H1 (cell line): ENCODE measurements at regions not wholly inside any gene's neighbourhood (a gene's known extent, or its start where the extent isn't known, plus 50 kb on each side); places are given as distances from the start of the nearest gene placed in this dataset.
A peak's percentile ranks its signal among the peaks of the same experiment; 100 is the strongest.

Source experiments
- CTCF ChIA-PET: fragments of 300-600 bp; sonication (Branson Sonifier 250); formaldehyde crosslinking; loops from one replicate; lab custom pipeline; 2021; ENCODE audit not compliant: partially characterized antibody; lab: Charles Lee
- POLR2A ChIA-PET: fragments of 300-600 bp; sonication (Branson Sonifier 250); formaldehyde crosslinking; loops from one replicate; lab custom pipeline; 2021; ENCODE audit warnings: inconsistent platforms; ENCODE audit not compliant: partially characterized antibody; lab: Charles Lee
- DNase-seq, 2 experiments: peaks; one replicate each; pipeline versions ENCODE4 v3.0.0 to v3.0.0-alpha.2; 2010 to 2022; ENCODE audit warnings: low spot score in 2 of 2, low read depth in 1 of 2, mixed read lengths in 1 of 2
- FAIRE-seq: peaks from 2 replicates; lab custom pipeline; 2011; peaks lifted over from hg19 to GRCh38; lab: Jason Lieb, UNC
- H2AFZ ChIP-seq: 2 replicates; pipeline ENCODE4 v1.8.1; 2012; ENCODE audit warnings: low read length, inconsistent platforms
- H2AK5ac ChIP-seq: 2 replicates; pipeline ENCODE4 v1.6.1; 2013; ENCODE audit warnings: low read depth, low read length
- H2BK120ac ChIP-seq: replicated peaks from 2 replicates; pipeline ENCODE3; 2013; ENCODE audit warnings: low read depth, low read length, inconsistent platforms
- H2BK12ac ChIP-seq: 2 replicates; pipeline ENCODE4 v1.6.1; 2013; ENCODE audit warnings: low read depth, low read length
- H2BK15ac ChIP-seq: 2 replicates; pipeline ENCODE4 v1.6.1; 2013; ENCODE audit warnings: low read length
- H2BK20ac ChIP-seq: 2 replicates; pipeline ENCODE4 v1.6.1; 2013; ENCODE audit warnings: low read length
- H2BK5ac ChIP-seq: 2 replicates; pipeline ENCODE4 v1.6.1; 2013; ENCODE audit warnings: low read depth, low read length
- H3K14ac ChIP-seq: 2 replicates; pipeline ENCODE4 v1.6.1; 2013; ENCODE audit warnings: inconsistent platforms; ENCODE audit not compliant: insufficient read length
- H3K18ac ChIP-seq: 2 replicates; pipeline ENCODE4 v1.6.1; 2013; ENCODE audit warnings: low read length; ENCODE audit errors: extremely low read depth
- H3K23ac ChIP-seq: 2 replicates; pipeline ENCODE4 v1.6.1; 2013; ENCODE audit warnings: inconsistent platforms; ENCODE audit not compliant: insufficient read length
- H3K23me2 ChIP-seq: 2 replicates; pipeline ENCODE4 v1.6.1; 2013; ENCODE audit warnings: low read depth, low read length
- H3K27ac ChIP-seq: 2 replicates; pipeline ENCODE4 v1.6.1; 2011; ENCODE audit warnings: low read depth, low read length, inconsistent platforms
- H3K27me3 ChIP-seq, 4 experiments: replicated peaks in 1 of 4; 1 replicate in 1 of 4; 2 replicates in 3 of 4; pipeline versions ENCODE4 v1.6.1 to v1.8.1; 2011 to 2013; ENCODE audit warnings: low read length in 3 of 4, mild to moderate bottlenecking in 3 of 4, inconsistent platforms in 2 of 4, mixed read lengths in 2 of 4, moderate library complexity in 1 of 4; ENCODE audit not compliant: control insufficient read depth in 3 of 4, insufficient read depth in 3 of 4; ENCODE audit errors: extremely low read depth in 1 of 4
- H3K36me3 ChIP-seq, 4 experiments: 2 replicates each; pipeline versions ENCODE4 v1.6.1 to v1.8.1; 2011 to 2013; ENCODE audit warnings: mild to moderate bottlenecking in 4 of 4, low read length in 3 of 4, moderate library complexity in 2 of 4, control low read depth in 1 of 4, inconsistent platforms in 1 of 4; ENCODE audit not compliant: insufficient read depth in 4 of 4, control insufficient read depth in 2 of 4
- H3K4ac ChIP-seq: replicated peaks from 2 replicates; pipeline ENCODE3; 2013; ENCODE audit warnings: low read length, low read depth, mixed read lengths, inconsistent platforms; ENCODE audit not compliant: insufficient read length
- H3K4me1 ChIP-seq, 4 experiments: replicated peaks in 1 of 4; 1 replicate in 1 of 4; 2 replicates in 3 of 4; pipeline versions ENCODE4 v1.6.1 to v1.8.1; 2011 to 2013; ENCODE audit warnings: low read length in 3 of 4, inconsistent platforms in 2 of 4, mixed read lengths in 1 of 4; ENCODE audit not compliant: insufficient read depth in 4 of 4, control insufficient read depth in 3 of 4
- H3K4me2 ChIP-seq, 2 experiments: 2 replicates each; pipeline versions ENCODE4 v1.6.1 to v1.8.1; 2011 to 2013; ENCODE audit warnings: low read depth in 2 of 2, low read length in 2 of 2, control low read depth in 1 of 2, inconsistent platforms in 1 of 2, mild to moderate bottlenecking in 1 of 2; ENCODE audit not compliant: insufficient read depth in 1 of 2
- H3K4me3 ChIP-seq, 4 experiments: fragments of 200-600, 300-600 bp in 1 of 4; sonication (generic), shearing (Covaris generic), sonication (Bioruptor Twin) in 1 of 4; 2 replicates each; pipeline versions ENCODE4 v1.5.1 to v1.8.1; 2011 to 2016; ENCODE audit warnings: low read length in 4 of 4, low read depth in 3 of 4, control low read depth in 2 of 4, inconsistent platforms in 2 of 4, mild to moderate bottlenecking in 2 of 4, mixed read lengths in 1 of 4, moderate library complexity in 1 of 4; ENCODE audit not compliant: insufficient read depth in 2 of 4; ENCODE audit errors: extremely low read depth in 1 of 4
- H3K56ac ChIP-seq: replicated peaks from 2 replicates; pipeline ENCODE3; 2013; ENCODE audit warnings: low read depth, mild to moderate bottlenecking, mixed read lengths, low read length, inconsistent platforms; ENCODE audit not compliant: insufficient read length
- H3K79me1 ChIP-seq: 2 replicates; pipeline ENCODE4 v1.6.1; 2013; ENCODE audit warnings: low read depth, low read length, control low read depth
- H3K79me2 ChIP-seq, 2 experiments: 2 replicates each; pipeline versions ENCODE4 v1.6.1 to v1.8.1; 2012 to 2013; ENCODE audit warnings: low read length in 2 of 2, mild to moderate bottlenecking in 2 of 2, inconsistent platforms in 1 of 2; ENCODE audit not compliant: insufficient read depth in 2 of 2, control insufficient read depth in 1 of 2
- H3K9ac ChIP-seq, 4 experiments: replicated peaks in 1 of 4; 1 replicate in 1 of 4; 2 replicates in 3 of 4; pipeline versions ENCODE4 v1.6.1 to v1.8.1; 2011 to 2013; ENCODE audit warnings: low read depth in 3 of 4, low read length in 3 of 4, control low read depth in 2 of 4, mild to moderate bottlenecking in 2 of 4, moderate library complexity in 2 of 4, inconsistent platforms in 1 of 4; ENCODE audit errors: extremely low read depth in 1 of 4
- H3K9me3 ChIP-seq, 2 experiments: 2 replicates each; pipeline versions ENCODE4 v1.6.1 to v1.8.1; 2012 to 2013; ENCODE audit warnings: mild to moderate bottlenecking in 2 of 2, moderate library complexity in 2 of 2, control low read depth in 1 of 2, inconsistent platforms in 1 of 2, low read depth in 1 of 2, low read length in 1 of 2, mixed read lengths in 1 of 2; ENCODE audit not compliant: insufficient read depth in 2 of 2
- H4K20me1 ChIP-seq, 2 experiments: replicated peaks in 1 of 2; 2 replicates each; pipeline versions ENCODE3 to v1.8.1; 2011 to 2013; ENCODE audit warnings: inconsistent platforms in 2 of 2, low read length in 2 of 2, mild to moderate bottlenecking in 1 of 2; ENCODE audit not compliant: insufficient read depth in 2 of 2, control insufficient read depth in 1 of 2
- H4K5ac ChIP-seq: 2 replicates; pipeline ENCODE4 v1.6.1; 2013; ENCODE audit warnings: low read length, low read depth, mixed read lengths, inconsistent platforms; ENCODE audit not compliant: insufficient read length
- H4K8ac ChIP-seq: 2 replicates; pipeline ENCODE4 v1.8.0; 2013; ENCODE audit warnings: mild to moderate bottlenecking, moderate library complexity, low read length, inconsistent platforms; ENCODE audit not compliant: insufficient read depth; ENCODE audit errors: extremely low read depth
- H4K91ac ChIP-seq: replicated peaks from 2 replicates; pipeline ENCODE3; 2013; ENCODE audit warnings: low read length, mixed read lengths, inconsistent platforms; ENCODE audit not compliant: insufficient read length
- CEBPB ChIP-seq: IDR thresholded peaks from 2 replicates; pipeline ENCODE4 v1.6.1; 2012; ENCODE audit warnings: low read depth, low read length
- CHD2 ChIP-seq: IDR thresholded peaks from 2 replicates; pipeline ENCODE4 v1.6.1; 2012; ENCODE audit warnings: low read length, improper control_type of control experiment
- CTBP2 ChIP-seq: IDR thresholded peaks from 2 replicates; pipeline ENCODE4 v1.7.0; 2011; ENCODE audit warnings: borderline replicate concordance, mild to moderate bottlenecking, moderate library complexity, mixed read lengths, low read length; ENCODE audit not compliant: insufficient read depth, insufficient read length
- CTCF ChIP-seq, 3 experiments: IDR thresholded peaks; 1 replicate in 2 of 3; 2 replicates in 1 of 3; pipeline versions ENCODE4 v1.5.1 to v1.6.1; 2011; ENCODE audit warnings: low read length in 3 of 3, mild to moderate bottlenecking in 3 of 3, inconsistent platforms in 2 of 3, low read depth in 1 of 3, moderate library complexity in 1 of 3; ENCODE audit not compliant: insufficient read depth in 1 of 3; ENCODE audit errors: control extremely low read depth in 1 of 3
- MAFK ChIP-seq: IDR thresholded peaks from 2 replicates; pipeline ENCODE4 v1.6.1; 2012; ENCODE audit warnings: low read depth, mild to moderate bottlenecking, improper control_type of control experiment, low read length
- RAD21 ChIP-seq, 2 experiments: IDR thresholded peaks in 1 of 2; conservative IDR thresholded peaks in 1 of 2; 2 replicates each; pipeline ENCODE4 v1.6.1; 2011; ENCODE audit warnings: low read depth in 2 of 2, low read length in 2 of 2, improper control_type of control experiment in 1 of 2, inconsistent platforms in 1 of 2, mild to moderate bottlenecking in 1 of 2, moderate library complexity in 1 of 2
- WGBS, 2 experiments: shearing (Covaris generic) in 1 of 2; methylation state at CpG; one replicate each; pipeline versions ENCODE4 v1.1.6 to v1.1.7; 2013 to 2015; ENCODE audit warnings: low lambda C conversion rate in 2 of 2, mixed read lengths in 2 of 2, inconsistent platforms in 1 of 2, low coverage in 1 of 2, missing lambda C conversion rate in 1 of 2; ENCODE audit not compliant: insufficient replicate concordance in 2 of 2, insufficient coverage in 1 of 2, insufficient read length in 1 of 2; ENCODE audit errors: extremely low coverage in 1 of 2, missing lambda C conversion rate in 1 of 2; 5-methylcytosine and 5-hydroxymethylcytosine counted together

DNA sequence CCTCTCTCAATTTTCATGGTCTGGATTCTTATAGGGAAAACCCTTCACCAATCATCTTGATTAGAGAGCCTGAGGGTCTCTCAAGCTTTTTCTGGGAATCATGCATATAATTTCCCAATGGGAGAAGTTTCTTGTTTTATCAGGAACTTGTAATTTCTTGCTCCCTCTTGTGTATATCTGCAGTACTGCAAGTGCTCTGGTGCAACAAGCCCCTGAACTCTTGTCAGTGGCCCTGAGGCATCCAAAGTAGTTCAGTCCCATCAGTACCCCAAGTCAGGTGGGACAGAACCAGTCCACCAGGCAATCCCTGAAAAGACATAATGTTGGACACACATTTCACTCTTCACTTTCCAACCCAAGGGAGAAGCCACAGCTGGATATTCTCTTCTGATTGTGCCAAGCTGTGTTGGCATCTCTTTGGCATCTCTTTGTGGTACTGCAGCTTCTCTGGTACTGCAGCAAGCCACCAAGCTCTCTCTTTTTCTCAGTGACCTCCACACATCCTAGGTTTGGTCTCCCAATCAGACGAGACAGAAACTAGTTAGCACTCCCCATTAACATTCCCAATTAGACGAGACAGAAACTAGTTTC is 214.5 kb downstream of the ZIC4 start:
- no peaks in the 10 kb centered on the region for H3K36me3 ChIP-seq
- no peaks in the 10 kb centered on the region for H3K79me2 ChIP-seq
- H3K56ac ChIP-seq: no peak overlapping the region
- no peaks in the 10 kb centered on the region for H3K9me3 ChIP-seq
- H3K23me2 ChIP-seq: no peaks in the 10 kb centered on the region
- no peak overlapping the region for H3K4ac ChIP-seq
- no peak overlapping the region for H3K23ac ChIP-seq
- H4K91ac ChIP-seq: no peak overlapping the region
- H3K4me2 ChIP-seq: no peak overlapping the region
- no peaks in the 10 kb centered on the region for H4K20me1 ChIP-seq
- CTCF ChIA-PET: interaction anchor here (0.7 to 2.7 kb wide), 35 partner anchors 9 to 447 kb away, joined by 3 to 20 read pairs (median 3); no protein-coding TSS in a partner anchor
- H3K9ac ChIP-seq: no peak overlapping the region
- no peak overlapping the region for H2BK120ac ChIP-seq
- no peaks in the 10 kb centered on the region for H3K4me1 ChIP-seq
- H2BK5ac ChIP-seq: no peak overlapping the region
- H3K27ac ChIP-seq: no peak overlapping the region
- H2BK20ac ChIP-seq: no peak overlapping the region
- peak; percentile 71 for FAIRE-seq
- no peak overlapping the region for H3K18ac ChIP-seq
- no peaks in the 10 kb centered on the region for H3K27me3 ChIP-seq
- no peak overlapping the region for H2BK12ac ChIP-seq
- H2BK15ac ChIP-seq: no peak overlapping the region
- no peak overlapping the region for H4K8ac ChIP-seq
- H3K14ac ChIP-seq: no peak overlapping the region
- peak in 1 of 2 experiments; percentile 67 for DNase-seq
- POLR2A ChIA-PET: no interaction called here
- no peak overlapping the region for H2AK5ac ChIP-seq
- H3K4me3 ChIP-seq: no peak overlapping the region
- no peak overlapping the region for H2AFZ ChIP-seq
- H3K79me1 ChIP-seq: no peaks in the 10 kb centered on the region
- 60% methylated on average over 2 of the region's 2 CpGs; no CpG with 5 or more reads in 1 of the 2 experiments for WGBS, 2 experiments
- H4K5ac ChIP-seq: no peak overlapping the region
- TF ChIP-seq RAD21 (IDR thresholded peaks at IDR 0.05 in 1 of 2, conservative IDR thresholded peaks at IDR 0.05 in 1 of 2; ENCODE audit: low read depth in 2 of 2, low read length in 2 of 2) (peak; percentile 74 to 78), CHD2 (no peak), CEBPB (peak; percentile 32; the same call in 1 of the 2 replicates), CTBP2 (no peak), MAFK (no peak), CTCF (IDR thresholded peaks at IDR 0.05; ENCODE audit: control extremely low read depth in 1 of 3, insufficient read depth in 1 of 3, low read depth in 1 of 3, low read length in 3 of 3) (peak; percentile 44 to 68 (median 57); a peak in 3 of 4 replicates)
